ENCODE measurements at regions not wholly inside any gene's neighbourhood (a gene's known extent, or its start where the extent isn't known, plus 50 kb on each side); places are given as distances from the start of the nearest gene placed in this dataset.
"Not testable (repeated sequence)": the region's sequence is repeated elsewhere in the genome, so short reads cannot be mapped to it uniquely, and the experiment has no call there.

DNA sequence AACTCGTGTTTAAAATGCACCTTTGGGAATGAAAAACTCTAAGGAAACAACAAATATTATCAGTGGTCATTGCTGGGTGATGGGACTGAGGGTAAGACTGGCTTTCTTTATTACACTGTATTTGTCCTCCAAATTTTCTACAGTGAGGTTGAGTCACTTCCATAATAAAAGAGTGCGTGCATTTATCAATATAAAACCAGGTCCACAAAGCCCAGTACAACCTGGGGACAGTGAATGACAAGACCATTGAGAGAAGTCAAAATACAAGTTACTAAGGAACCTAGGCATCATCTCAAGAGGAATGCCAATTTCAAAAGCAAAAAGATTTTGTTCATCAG, 76.4 kb downstream of the MAGED4 start:
- DNase-seq (ENCODE audit: extremely low spot score, insufficient read length, low read depth) (no peak), FAIRE-seq (no peak)

DNA sequence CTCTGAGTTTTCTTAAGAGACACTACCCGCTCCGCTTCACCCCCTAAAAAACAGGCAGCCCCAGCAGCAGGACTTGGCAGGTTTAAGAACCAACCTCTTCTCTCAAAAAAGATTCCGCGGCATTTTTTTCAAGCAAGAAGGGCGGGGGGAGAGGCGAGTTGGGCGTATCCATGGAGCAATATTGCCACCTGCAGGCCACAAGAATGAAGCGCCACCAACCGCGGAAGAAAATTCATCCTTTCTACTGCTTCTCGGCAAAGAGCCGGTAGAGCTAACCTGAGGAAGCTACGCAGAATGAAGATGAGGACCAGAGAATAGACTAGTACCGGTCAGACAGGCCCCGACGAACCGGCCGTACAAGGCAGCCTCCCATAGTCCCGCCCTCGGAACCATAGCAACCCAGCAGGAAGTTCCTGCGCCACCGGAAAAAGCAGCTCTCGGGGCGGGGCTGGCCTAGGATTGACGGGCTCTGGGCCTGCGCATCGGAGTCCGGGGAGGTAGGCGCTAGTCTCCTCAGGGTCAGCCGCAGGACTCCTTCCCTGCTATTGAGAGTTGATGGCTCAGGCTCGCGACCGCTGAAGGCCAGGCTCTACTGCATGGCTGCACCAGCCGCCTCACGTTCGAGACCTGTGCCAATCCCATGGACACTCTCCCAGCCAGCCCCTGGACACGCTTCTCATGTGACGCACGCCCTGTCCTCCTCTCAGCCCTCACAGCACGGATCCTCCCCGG, 76.9 kb downstream of the MAGED4 start:
- DNase-seq (ENCODE audit: extremely low spot score, insufficient read length, low read depth) (peak; percentile 53), FAIRE-seq (peak; percentile 94)

DNA sequence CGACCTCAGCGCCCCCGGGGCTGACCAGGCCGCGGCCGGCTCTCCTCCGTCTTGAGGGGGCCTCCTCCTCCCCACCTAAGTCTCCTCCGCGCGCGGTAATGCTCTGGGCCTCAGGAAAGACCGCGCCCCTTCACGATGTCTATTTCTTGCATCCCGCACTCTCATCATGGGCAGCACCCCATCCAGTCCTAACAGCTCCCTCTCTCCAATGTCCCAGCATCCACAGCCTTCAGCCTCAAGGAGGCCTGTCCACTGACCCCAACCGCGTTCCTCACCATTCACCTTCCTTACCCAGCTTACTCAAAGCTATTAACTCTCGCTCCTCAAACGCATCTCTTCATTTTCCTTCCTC, 77.5 kb downstream of the MAGED4 start:
- DNase-seq (ENCODE audit: extremely low spot score, insufficient read length, low read depth) (no peak), FAIRE-seq (no peak)

DNA sequence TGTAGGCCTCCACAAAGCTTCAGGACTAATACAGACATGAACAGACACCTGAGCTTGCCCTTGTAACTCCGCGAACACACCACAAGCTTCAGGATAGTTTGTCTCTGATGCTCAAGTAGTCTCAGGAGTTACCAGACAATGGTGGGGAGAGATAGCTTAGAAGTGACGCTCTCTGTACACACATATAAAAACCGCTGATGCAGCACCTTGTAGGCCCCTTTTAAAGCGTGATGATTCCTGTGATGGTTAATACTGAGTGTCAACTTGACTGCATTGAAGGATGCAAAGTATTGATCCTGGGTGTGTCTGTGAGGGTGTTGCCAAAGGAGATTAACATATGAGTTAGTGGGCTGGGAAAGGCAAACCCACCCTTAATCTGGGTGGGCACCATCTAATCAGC, 78.7 kb downstream of the MAGED4 start:
- DNase-seq (ENCODE audit: extremely low spot score, insufficient read length, low read depth) (no peak), FAIRE-seq (peak; percentile 12)

DNA sequence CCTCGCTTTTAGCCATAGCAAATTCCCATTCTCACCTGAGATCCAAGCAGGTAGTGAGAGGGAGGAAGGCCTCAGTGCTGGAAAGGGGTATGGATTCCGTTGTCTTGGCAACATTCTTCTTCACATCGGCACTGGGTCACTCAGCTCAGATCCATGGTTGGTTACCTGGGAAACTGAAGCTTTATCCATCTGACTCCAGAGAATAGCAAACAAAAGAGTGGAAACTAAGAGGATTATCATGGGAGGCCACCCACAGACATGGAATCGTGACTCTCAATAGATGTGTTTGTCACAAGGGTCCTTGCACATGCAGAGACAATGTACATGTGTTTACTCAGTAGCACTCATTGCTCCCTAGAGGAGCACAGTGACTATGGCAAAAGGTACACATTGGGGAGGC, 81.0 kb downstream of the MAGED4 start:
- DNase-seq (ENCODE audit: extremely low spot score, insufficient read length, low read depth), result no peak

DNA sequence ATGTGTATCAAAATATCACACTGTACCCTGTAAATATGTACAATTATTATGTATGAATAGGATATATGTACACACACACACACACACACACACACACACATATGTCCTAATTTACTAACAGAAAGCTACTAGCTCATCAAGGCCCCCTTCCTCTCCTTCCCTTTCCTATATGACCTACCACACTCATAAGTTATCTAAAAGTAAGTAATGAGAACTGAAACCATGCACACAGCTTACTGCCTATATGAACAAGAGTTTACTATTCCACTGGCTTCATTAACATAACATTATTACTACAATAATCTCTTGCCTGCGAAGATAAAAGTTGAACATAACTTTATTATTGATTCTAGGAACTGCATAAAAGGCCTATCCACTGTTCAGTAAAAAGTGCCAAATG, 83.8 kb downstream of the MAGED4 start:
- FAIRE-seq; DNase-seq (ENCODE audit: extremely low spot score, insufficient read length, low read depth): not testable (repeated sequence)

More for the DNA sequence above, 81.0 kb downstream of the MAGED4 start:
- no peak for FAIRE-seq

DNA sequence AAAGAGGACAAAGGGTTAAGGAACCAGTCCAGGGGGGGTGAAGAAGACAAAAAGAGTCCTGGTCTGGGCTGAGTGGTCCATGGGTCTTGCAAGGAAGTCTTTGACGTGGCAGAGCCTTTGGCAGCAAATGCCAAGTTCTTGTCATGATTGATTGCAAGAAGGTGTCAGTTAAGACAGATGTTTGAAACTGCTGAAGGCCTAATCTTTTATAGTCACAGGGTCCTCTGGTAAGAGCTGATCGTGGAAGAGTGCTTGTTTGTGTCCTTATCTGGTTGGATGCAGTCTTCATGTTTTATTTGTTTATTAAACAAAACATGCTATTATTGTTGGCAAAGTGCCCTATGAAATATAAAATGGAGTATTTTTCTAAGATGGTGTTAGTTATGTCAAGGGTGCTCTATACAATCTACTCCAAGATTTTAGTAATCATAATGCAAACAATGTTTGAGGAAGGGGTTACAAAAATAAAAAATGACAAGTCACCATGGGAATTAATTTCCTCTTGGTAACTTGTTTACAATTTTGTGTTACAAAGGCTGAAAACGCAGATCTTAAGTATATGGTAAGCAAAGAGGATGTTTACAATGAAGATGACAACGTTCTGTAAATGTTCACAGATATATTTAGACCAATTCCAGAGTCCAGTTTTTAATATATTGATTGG, 85.9 kb downstream of the MAGED4 start:
- DNase-seq (ENCODE audit: extremely low spot score, insufficient read length, low read depth) (no peak), FAIRE-seq (no peak)

DNA sequence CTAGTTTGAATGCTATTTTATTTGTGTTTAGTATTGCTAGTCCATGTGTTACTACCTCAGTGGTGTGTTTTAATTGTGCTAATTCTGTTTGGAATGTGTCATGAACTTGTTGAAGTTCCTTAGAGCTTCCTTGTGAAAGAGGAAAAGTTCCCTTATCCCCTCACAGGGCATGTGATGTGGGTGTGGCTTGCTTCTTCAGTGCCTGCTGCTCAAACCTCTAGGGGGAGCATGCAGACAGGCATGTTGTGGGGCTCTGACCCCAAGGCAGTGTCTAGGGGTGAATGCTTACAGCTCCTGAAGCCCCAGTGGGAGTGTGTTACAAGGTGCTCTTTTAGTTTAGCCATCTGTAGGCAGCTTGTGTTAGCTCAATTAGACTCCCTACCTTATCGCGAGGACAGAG, 86.5 kb downstream of the MAGED4 start:
- DNase-seq (ENCODE audit: extremely low spot score, insufficient read length, low read depth) (no peak), FAIRE-seq (no peak)

DNA sequence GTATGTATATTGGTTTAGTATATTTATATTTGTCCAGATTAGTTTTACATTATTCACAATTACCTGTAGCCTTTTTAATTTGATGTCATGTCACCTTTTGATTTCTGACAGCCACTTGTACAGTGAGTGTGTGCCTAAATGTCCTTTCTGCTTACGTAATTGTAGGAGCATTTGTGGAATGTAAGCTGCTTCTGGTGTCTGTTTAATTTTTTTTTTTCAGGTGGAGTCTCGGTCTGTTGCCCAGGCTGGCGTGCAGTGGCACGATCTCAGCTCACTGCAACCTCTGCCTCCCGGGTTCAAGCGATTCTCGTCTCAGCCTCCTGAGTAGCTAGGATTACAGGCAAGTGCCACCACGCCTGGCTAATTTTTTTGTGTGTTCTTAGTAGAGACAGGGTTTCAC, 91.2 kb upstream of the XAGE2 start:
- DNase-seq (ENCODE audit: extremely low spot score, insufficient read length, low read depth) (no peak), FAIRE-seq (no peak)

DNA sequence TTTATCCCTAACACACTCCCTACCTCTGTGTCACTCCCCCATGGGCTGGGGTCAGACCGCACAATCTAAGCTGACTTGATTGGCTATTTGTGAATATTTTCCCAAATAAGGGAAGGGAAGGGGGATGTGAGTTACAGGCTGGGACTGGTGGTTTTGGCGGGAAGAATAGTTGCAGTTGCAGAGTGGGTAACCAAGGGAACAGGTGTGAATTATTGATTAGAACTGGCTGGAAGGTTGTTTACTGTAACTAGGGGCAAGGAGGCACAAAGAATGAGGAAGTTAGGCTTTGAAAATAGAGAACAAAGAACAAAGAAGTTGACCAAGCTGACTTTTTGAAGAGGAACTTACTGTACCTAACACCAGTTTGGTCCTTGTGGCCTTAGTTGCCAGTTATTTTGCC, 88.0 kb upstream of the XAGE2 start:
- no peak for DNase-seq (ENCODE audit: extremely low spot score, insufficient read length, low read depth)
- no peak for FAIRE-seq

DNA sequence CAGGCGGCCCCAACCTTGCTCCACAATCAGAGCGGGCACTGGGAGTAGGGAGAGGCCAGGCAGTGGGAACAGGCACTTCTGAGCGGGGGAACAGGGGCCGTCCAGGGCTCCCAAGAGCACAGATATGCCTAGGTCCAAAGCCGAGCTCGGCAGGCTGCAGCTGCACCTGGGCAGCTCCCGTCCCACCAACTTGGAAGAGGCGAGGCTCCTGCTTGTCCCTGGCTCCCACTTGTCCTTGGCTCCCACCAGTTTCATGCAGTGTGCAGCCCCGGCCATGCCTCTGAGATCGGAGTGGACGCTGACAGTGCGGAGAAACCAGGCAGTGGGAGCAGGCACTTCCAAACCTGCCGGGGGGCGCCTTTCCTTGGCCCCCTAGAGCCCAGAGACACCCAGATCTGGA, 84.0 kb upstream of the XAGE2 start:
- DNase-seq (ENCODE audit: extremely low spot score, insufficient read length, low read depth), result no peak
- no peak for FAIRE-seq

DNA sequence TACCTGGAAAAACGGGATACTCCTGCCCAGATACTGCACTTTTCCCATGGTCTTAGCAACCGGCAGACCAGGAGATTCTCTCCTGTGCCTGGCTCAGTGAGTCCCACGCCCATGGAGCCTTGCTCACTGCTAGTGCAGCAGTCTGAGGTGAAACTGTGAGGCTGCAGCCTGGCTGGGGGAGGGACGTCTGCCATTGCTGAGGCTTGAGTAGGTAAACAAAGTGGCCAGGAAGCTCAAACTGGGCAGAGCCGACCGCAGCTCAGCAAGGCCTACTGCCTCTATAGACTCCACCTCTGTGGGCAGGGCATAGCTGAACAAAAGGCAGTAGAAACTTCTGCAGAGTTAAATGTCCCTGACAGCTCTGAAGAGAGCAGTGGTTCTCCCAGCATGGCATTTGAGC, 69.9 kb upstream of the XAGE2 start:
- not testable (repeated sequence) for DNase-seq (ENCODE audit: extremely low spot score, insufficient read length, low read depth); FAIRE-seq

DNA sequence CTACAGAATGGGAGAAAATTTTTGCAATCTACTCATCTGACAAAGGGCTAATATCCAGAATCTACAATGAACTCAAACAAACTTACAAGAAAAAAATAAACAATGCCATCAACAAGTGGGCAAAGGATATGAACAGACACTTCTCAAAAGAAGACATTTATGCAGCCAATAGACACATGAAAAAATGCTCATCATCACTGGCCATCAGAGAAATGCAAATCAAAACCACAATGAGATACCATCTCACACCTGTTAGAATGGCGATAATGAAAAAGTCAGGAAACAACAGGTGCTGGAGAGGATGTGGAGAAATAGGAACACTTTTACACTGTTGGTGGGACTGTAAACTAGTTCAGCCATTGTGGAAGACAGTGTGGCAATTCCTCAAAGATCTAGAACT, 60.3 kb upstream of the XAGE2 start:
- DNase-seq (ENCODE audit: extremely low spot score, insufficient read length, low read depth); FAIRE-seq: not testable (repeated sequence)
